ENCODE measurements at regions not wholly inside any gene's neighbourhood (a gene's known extent, or its start where the extent isn't known, plus 50 kb on each side); places are given as distances from the start of the nearest gene placed in this dataset.

GRCh38 chr21:26719750-26720149 is 125.5 kb downstream of the ADAMTS1 start:
- TF ChIP-seq, protein P1, sequence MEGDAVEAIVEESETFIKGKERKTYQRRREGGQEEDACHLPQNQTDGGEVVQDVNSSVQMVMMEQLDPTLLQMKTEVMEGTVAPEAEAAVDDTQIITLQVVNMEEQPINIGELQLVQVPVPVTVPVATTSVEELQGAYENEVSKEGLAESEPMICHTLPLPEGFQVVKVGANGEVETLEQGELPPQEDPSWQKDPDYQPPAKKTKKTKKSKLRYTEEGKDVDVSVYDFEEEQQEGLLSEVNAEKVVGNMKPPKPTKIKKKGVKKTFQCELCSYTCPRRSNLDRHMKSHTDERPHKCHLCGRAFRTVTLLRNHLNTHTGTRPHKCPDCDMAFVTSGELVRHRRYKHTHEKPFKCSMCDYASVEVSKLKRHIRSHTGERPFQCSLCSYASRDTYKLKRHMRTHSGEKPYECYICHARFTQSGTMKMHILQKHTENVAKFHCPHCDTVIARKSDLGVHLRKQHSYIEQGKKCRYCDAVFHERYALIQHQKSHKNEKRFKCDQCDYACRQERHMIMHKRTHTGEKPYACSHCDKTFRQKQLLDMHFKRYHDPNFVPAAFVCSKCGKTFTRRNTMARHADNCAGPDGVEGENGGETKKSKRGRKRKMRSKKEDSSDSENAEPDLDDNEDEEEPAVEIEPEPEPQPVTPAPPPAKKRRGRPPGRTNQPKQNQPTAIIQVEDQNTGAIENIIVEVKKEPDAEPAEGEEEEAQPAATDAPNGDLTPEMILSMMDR (IDR thresholded peaks at IDR 0.05; ENCODE audit: borderline replicate concordance, control extremely low read depth, extremely low read depth, insufficient read depth, missing control alignments), result no peak
- DNase-seq (ENCODE audit: low spot score), result no peak
- in situ Hi-C loops (cut with MboI; ENCODE audit: low sequenced_read_pairs, unreplicated experiment), result loop anchor here (25.0 kb wide), 1 partner anchor 832 kb away; no protein-coding TSS in a partner anchor

GRCh38 chr21:26717146-26717739 is 128.0 kb downstream of the ADAMTS1 start:
- in situ Hi-C loops (cut with MboI; ENCODE audit: low sequenced_read_pairs, unreplicated experiment), result loop anchor here (25.0 kb wide), 1 partner anchor 830 kb away; no protein-coding TSS in a partner anchor
- peak; percentile 15 for DNase-seq (ENCODE audit: low spot score)
- TF ChIP-seq, protein P1 (IDR thresholded peaks at IDR 0.05; ENCODE audit: borderline replicate concordance, control extremely low read depth, extremely low read depth, insufficient read depth, missing control alignments), result no peak

DNA sequence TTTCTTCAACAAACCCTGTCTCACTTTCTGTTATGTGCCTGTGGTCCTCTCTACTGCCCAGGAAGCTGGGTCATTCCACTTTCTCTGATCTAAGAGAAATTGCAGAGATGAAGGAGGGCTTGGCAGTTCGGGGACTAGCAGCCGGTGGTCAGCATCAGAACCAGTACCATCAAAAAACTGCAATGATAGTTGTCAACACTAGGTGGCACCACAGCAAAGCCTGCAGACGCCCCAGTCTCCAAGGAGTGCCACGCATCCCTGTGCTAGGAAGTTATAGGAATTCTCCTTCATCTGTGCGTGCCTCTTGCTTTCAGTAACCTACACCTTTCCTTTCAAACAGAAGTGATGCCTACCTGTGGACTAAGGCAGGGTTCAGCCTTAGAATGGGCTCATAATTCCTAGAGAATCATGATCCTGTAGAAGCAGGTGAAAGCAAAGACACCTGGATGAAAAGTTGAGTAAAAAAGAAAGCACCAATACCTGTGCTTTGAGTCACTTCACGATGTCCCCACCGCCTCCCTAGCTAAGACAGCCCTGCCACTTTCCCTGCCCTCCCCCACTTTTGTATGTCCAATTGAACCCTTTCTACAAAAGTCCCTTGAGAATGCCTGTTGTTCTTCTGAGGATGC is 129.2 kb downstream of the ADAMTS1 start:
- TF ChIP-seq, protein P1 (IDR thresholded peaks at IDR 0.05; ENCODE audit: borderline replicate concordance, control extremely low read depth, extremely low read depth, insufficient read depth, missing control alignments), result peak; percentile 60
- in situ Hi-C loops (cut with MboI; ENCODE audit: low sequenced_read_pairs, unreplicated experiment), result loop anchor here (25.0 kb wide), 1 partner anchor 829 kb away; no protein-coding TSS in a partner anchor
- peak; percentile 29 for DNase-seq (ENCODE audit: low spot score)

GRCh38 chr21:26715116-26715515 is 130.1 kb downstream of the ADAMTS1 start:
- no peak for DNase-seq (ENCODE audit: low spot score)
- in situ Hi-C loops (cut with MboI; ENCODE audit: low sequenced_read_pairs, unreplicated experiment), result loop anchor here (25.0 kb wide), 1 partner anchor 828 kb away; no protein-coding TSS in a partner anchor
- TF ChIP-seq, protein P1 (IDR thresholded peaks at IDR 0.05; ENCODE audit: borderline replicate concordance, control extremely low read depth, extremely low read depth, insufficient read depth, missing control alignments), result no peak

GRCh38 chr21:26710155-26710554 is 135.1 kb downstream of the ADAMTS1 start:
- TF ChIP-seq, protein P1 (IDR thresholded peaks at IDR 0.05; ENCODE audit: borderline replicate concordance, control extremely low read depth, extremely low read depth, insufficient read depth, missing control alignments), result no peak
- DNase-seq (ENCODE audit: low spot score), result no peak
- in situ Hi-C loops (cut with MboI; ENCODE audit: low sequenced_read_pairs, unreplicated experiment), result loop anchor here (25.0 kb wide), 1 partner anchor 823 kb away; no protein-coding TSS in a partner anchor

GRCh38 chr21:26709090-26709489 is 136.0 kb upstream of the CYYR1 start:
- DNase-seq (ENCODE audit: low spot score), result no peak
- TF ChIP-seq, protein P1 (IDR thresholded peaks at IDR 0.05; ENCODE audit: borderline replicate concordance, control extremely low read depth, extremely low read depth, insufficient read depth, missing control alignments), result no peak
- in situ Hi-C loops (cut with MboI; ENCODE audit: low sequenced_read_pairs, unreplicated experiment), result loop anchor here (25.0 kb wide), 1 partner anchor 822 kb away; no protein-coding TSS in a partner anchor
